B cell (primary cell): ENCODE measurements at regions not wholly inside any gene's neighbourhood (a gene's known extent, or its start where the extent isn't known, plus 50 kb on each side); places are given as distances from the start of the nearest gene placed in this dataset.

Experiments used
- EZH2 ChIP-seq: IDR thresholded peaks from 2 replicates; pipeline ENCODE4 v1.6.1; 2012; ENCODE audit warnings: borderline replicate concordance, low read depth, mild to moderate bottlenecking, moderate library complexity, low read length; ENCODE audit not compliant: insufficient read depth, poor library complexity, severe bottlenecking
- TF ChIP-seq, protein P1 (sequence below): fragments of 200-600 bp; IDR thresholded peaks from one replicate; pipeline ENCODE4 v1.8.0; 2022; ENCODE audit warnings: antibody characterized with exemption, mild to moderate bottlenecking

DNA sequence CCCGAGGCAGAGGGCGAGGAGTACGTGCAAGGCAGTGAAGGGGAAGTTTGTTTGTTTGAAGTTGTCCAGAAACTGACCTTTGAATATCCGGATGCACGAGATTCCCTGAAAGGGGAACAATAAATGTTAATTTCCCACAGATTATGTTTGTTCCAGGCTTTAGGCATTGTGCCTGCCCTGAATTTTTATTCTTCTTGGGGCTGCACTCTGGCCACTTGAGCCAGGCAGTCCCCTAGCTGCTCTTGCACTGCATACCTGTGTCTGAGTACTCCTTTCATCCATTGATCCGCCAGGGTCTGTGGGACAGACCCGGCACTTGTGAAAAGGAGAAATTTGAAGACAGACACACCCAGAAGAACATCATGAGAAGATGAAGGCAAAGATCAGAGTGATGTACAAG is 343.5 kb upstream of the FOXK1 start:
- TF ChIP-seq EZH2, result no peak
- TF ChIP-seq, protein P1, sequence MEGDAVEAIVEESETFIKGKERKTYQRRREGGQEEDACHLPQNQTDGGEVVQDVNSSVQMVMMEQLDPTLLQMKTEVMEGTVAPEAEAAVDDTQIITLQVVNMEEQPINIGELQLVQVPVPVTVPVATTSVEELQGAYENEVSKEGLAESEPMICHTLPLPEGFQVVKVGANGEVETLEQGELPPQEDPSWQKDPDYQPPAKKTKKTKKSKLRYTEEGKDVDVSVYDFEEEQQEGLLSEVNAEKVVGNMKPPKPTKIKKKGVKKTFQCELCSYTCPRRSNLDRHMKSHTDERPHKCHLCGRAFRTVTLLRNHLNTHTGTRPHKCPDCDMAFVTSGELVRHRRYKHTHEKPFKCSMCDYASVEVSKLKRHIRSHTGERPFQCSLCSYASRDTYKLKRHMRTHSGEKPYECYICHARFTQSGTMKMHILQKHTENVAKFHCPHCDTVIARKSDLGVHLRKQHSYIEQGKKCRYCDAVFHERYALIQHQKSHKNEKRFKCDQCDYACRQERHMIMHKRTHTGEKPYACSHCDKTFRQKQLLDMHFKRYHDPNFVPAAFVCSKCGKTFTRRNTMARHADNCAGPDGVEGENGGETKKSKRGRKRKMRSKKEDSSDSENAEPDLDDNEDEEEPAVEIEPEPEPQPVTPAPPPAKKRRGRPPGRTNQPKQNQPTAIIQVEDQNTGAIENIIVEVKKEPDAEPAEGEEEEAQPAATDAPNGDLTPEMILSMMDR, result no peak
